Natural killer cell (primary cell): ENCODE measurements at regions not wholly inside any gene's neighbourhood (a gene's known extent, or its start where the extent isn't known, plus 50 kb on each side); places are given as distances from the start of the nearest gene placed in this dataset.
"Not testable (repeated sequence)": the region's sequence is repeated elsewhere in the genome, so short reads cannot be mapped to it uniquely, and the experiment has no call there.

ENCODE experiments used
- ATAC-seq, 3 donors: fragments of 150-1000 bp in 2 of 3; fragments of 200-7000 bp in 1 of 3; cut with Tn5 transposase; 1 replicate in 1 of 3; 2 replicates in 2 of 3; pipeline ENCODE4 v1.10.0; 2021; ENCODE audit warnings: mild to moderate bottlenecking in 2 of 3, moderate library complexity in 2 of 3
- DNase-seq, 2 donors: peaks; one replicate each; pipeline versions ENCODE4 v3.0.0 to v3.0.0-alpha.2; 2013 to 2021; ENCODE audit warnings: mixed read lengths in 1 of 2
- H3K27ac ChIP-seq: one replicate; pipeline ENCODE4 v1.5.1; 2013; ENCODE audit warnings: mild to moderate bottlenecking, low read length
- H3K27me3 ChIP-seq: one replicate; pipeline ENCODE4 v1.6.1; 2013; ENCODE audit warnings: low read length; ENCODE audit not compliant: control insufficient read depth, insufficient read depth
- H3K36me3 ChIP-seq: one replicate; pipeline ENCODE4 v1.6.1; 2013; ENCODE audit warnings: low read length; ENCODE audit not compliant: control insufficient read depth, insufficient read depth
- H3K4me1 ChIP-seq: one replicate; pipeline ENCODE4 v1.6.1; 2013; ENCODE audit warnings: low read length; ENCODE audit not compliant: control insufficient read depth, insufficient read depth
- H3K4me3 ChIP-seq: one replicate; pipeline ENCODE4 v1.5.1; 2013; ENCODE audit warnings: low read length
- H3K9me3 ChIP-seq: one replicate; pipeline ENCODE4 v1.6.1; 2013; ENCODE audit warnings: low read length; ENCODE audit not compliant: control insufficient read depth, insufficient read depth
- H3K27ac Mint-ChIP-seq, 2 donors: one replicate each; pipeline ENCODE4 v1.8.0; 2022; ENCODE audit warnings: mild to moderate bottlenecking in 2 of 2, mixed read lengths in 2 of 2, moderate library complexity in 1 of 2
- H3K27me3 Mint-ChIP-seq, 2 donors: one replicate each; pipeline ENCODE4 v1.8.0; 2022; ENCODE audit warnings: low read depth in 2 of 2, mixed read lengths in 2 of 2
- H3K36me3 Mint-ChIP-seq: one replicate; pipeline ENCODE4 v1.8.0; 2022; ENCODE audit warnings: mixed read lengths
- H3K4me1 Mint-ChIP-seq, 2 donors: one replicate each; pipeline ENCODE4 v1.8.0; 2022; ENCODE audit warnings: mixed read lengths in 2 of 2
- H3K4me3 Mint-ChIP-seq: one replicate; pipeline ENCODE4 v1.8.0; 2022; ENCODE audit warnings: mild to moderate bottlenecking, moderate library complexity, mixed read lengths
- H3K9me3 Mint-ChIP-seq, 2 donors: one replicate each; pipeline ENCODE4 v1.8.0; 2022; ENCODE audit warnings: mixed read lengths in 2 of 2
- WGBS: methylation state at CpG from one replicate; pipeline ENCODE4 v1.1.7; 2013; ENCODE audit warnings: missing lambda C conversion rate; ENCODE audit not compliant: insufficient coverage; 5-methylcytosine and 5-hydroxymethylcytosine counted together
- intact Hi-C: fragments of 100-400 bp; cut with micrococcal nuclease; formaldehyde crosslinking; loops from one replicate; pipeline ENCODE4 v1.14.2; 2022
- TF ChIP-seq, protein P1 (sequence below): fragments of 200-600 bp; IDR thresholded peaks from one replicate; pipeline ENCODE4 v1.8.0; 2022; ENCODE audit warnings: antibody characterized with exemption

DNA sequence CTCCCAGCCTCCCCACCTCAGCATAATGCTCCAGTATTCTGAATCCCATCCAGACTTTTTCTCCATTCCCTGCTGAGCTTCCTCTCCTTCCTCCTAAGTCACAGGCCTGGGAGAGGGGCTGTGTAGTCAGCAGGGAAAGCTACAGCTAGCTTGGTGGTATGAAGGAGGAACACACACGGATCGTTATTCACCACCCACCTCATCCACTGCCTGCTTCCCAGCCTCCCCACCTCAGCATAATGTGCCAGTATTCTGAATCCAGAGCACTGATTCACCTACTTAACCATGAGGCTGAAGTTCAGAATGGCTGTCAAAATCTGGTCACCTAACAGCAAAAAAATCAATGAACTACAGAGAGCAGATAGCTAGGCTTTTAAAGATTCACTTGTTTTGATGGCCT is 806.6 kb upstream of the AMELY start:
- H3K27ac ChIP-seq, result no peak overlapping the region
- H3K9me3 Mint-ChIP-seq, result no peaks in the 10 kb centered on the region
- no peaks in the 10 kb centered on the region for H3K9me3 ChIP-seq
- H3K4me3 Mint-ChIP-seq, result no peak overlapping the region
- no peak overlapping the region for H3K4me3 ChIP-seq
- WGBS, result no CpG with 5 or more reads among the region's 2 CpGs
- DNase-seq, result no peak
- no peaks in the 10 kb centered on the region for H3K4me1 Mint-ChIP-seq
- TF ChIP-seq, protein P1, sequence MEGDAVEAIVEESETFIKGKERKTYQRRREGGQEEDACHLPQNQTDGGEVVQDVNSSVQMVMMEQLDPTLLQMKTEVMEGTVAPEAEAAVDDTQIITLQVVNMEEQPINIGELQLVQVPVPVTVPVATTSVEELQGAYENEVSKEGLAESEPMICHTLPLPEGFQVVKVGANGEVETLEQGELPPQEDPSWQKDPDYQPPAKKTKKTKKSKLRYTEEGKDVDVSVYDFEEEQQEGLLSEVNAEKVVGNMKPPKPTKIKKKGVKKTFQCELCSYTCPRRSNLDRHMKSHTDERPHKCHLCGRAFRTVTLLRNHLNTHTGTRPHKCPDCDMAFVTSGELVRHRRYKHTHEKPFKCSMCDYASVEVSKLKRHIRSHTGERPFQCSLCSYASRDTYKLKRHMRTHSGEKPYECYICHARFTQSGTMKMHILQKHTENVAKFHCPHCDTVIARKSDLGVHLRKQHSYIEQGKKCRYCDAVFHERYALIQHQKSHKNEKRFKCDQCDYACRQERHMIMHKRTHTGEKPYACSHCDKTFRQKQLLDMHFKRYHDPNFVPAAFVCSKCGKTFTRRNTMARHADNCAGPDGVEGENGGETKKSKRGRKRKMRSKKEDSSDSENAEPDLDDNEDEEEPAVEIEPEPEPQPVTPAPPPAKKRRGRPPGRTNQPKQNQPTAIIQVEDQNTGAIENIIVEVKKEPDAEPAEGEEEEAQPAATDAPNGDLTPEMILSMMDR, result no peak
- no peaks in the 10 kb centered on the region for H3K36me3 Mint-ChIP-seq
- intact Hi-C loops, result no loop called here
- H3K27me3 Mint-ChIP-seq, result peaks cover 0 to under 1% of the 10 kb centered on the region in 2 donors
- no peak for ATAC-seq
- H3K27me3 ChIP-seq, result no peaks in the 10 kb centered on the region
- H3K36me3 ChIP-seq, result no peaks in the 10 kb centered on the region
- H3K27ac Mint-ChIP-seq, result no peak overlapping the region
- H3K4me1 ChIP-seq, result no peaks in the 10 kb centered on the region

DNA sequence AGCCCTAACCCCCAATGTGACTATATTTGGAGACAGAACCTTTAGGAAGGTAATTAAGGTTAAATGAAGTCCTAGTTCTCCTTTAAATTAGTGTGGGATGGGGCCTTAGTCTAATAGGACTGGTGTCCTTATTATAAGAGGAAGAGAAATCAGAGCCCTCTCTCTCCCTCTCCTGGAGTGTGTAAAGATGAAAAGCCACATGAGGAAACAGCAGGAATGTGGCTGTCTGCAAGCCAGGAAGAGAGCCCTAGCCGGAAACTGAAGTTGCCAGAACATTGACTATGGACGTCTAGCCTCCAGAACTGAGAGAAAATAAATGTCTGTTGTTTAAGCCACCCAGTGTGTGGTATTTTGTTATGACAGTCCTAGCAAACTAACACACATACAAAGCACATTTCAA is 802.9 kb upstream of the AMELY start:
- ATAC-seq (no peak), DNase-seq (no peak)
- H3K4me1 Mint-ChIP-seq, result no peaks in the 10 kb centered on the region
- Histone ChIP-seq H3K9me3 (no peaks in the 10 kb centered on the region), H3K36me3 (no peaks in the 10 kb centered on the region), H3K27ac (no peak overlapping the region), H3K4me3 (no peak overlapping the region), H3K4me1 (no peaks in the 10 kb centered on the region), H3K27me3 (no peaks in the 10 kb centered on the region)
- intact Hi-C loops, result no loop called here
- peaks cover 0 to 2% of the 10 kb centered on the region in 2 donors for H3K27me3 Mint-ChIP-seq
- TF ChIP-seq, protein P1, result no peak
- H3K9me3 Mint-ChIP-seq, result no peaks in the 10 kb centered on the region
- H3K36me3 Mint-ChIP-seq, result no peaks in the 10 kb centered on the region
- no CpG with 5 or more reads among the region's 2 CpGs for WGBS
- no peak overlapping the region for H3K4me3 Mint-ChIP-seq
- no peak overlapping the region for H3K27ac Mint-ChIP-seq

DNA sequence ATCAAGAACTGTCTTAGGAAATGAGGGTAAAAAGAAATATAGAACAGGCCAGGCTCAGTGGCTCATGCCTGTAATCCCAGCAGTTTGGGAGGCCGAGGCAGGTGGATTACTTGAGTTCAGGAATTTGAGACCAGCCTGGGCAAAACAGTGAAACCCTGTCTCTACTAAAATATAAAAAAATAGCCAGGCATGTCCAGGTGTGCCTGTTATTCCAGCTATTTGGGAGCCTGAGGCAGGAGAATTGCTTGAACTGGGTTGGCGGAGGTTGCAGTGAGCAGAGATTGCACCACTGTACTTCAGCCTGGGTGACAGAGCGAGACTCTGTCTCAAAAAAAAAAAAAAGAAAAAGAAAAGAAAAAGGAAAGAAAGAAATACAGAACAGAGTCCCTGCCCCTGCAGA is 802.2 kb upstream of the AMELY start:
- WGBS, result 100% methylated on average over 3 of the region's 3 CpGs
- H3K36me3 ChIP-seq, H3K4me3 ChIP-seq, H3K4me1 ChIP-seq, H3K9me3 ChIP-seq, H3K27ac ChIP-seq, H3K9me3 Mint-ChIP-seq, ATAC-seq, H3K27me3 Mint-ChIP-seq, H3K4me1 Mint-ChIP-seq, H3K36me3 Mint-ChIP-seq, H3K27ac Mint-ChIP-seq, H3K27me3 ChIP-seq, DNase-seq, H3K4me3 Mint-ChIP-seq, intact Hi-C loops: not testable (repeated sequence)

DNA sequence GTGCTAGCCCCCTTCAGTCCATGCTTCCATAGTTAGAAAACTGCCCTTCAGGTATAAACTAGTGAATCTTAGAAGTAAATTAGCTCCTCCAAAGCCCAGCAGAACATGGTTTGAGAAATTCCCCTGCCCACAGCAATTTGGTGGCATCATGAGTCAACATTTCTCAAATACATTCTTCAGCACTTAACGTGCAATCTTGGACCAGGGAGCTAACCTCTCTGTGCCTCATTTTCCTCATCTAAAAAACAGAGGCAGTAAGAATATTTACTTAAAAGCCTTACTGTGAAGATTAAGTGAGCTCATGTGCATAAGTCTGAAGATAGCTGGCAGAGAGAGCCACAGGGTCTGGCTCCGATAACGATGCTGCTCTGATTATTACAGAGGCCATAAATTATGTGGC is 800.7 kb upstream of the AMELY start:
- WGBS, result 92% methylated on average over 2 of the region's 3 CpGs
- H3K27me3 ChIP-seq, result no peaks in the 10 kb centered on the region
- Mint-ChIP-seq H3K4me1 (no peaks in the 10 kb centered on the region), H3K4me3 (no peak overlapping the region), H3K9me3 (no peaks in the 10 kb centered on the region), H3K36me3 (no peaks in the 10 kb centered on the region), H3K27ac (no peak overlapping the region), H3K27me3 (peaks cover 0 to 2% of the 10 kb centered on the region in 2 donors)
- DNase-seq, result no peak
- no peaks in the 10 kb centered on the region for H3K4me1 ChIP-seq
- TF ChIP-seq, protein P1, result no peak
- H3K27ac ChIP-seq, result no peak overlapping the region
- H3K9me3 ChIP-seq, result no peaks in the 10 kb centered on the region
- ATAC-seq, result no peak
- H3K4me3 ChIP-seq, result no peak overlapping the region
- intact Hi-C loops, result no loop called here
- no peaks in the 10 kb centered on the region for H3K36me3 ChIP-seq
